CD14-positive monocyte (primary cell): ENCODE measurements at regions not wholly inside any gene's neighbourhood (a gene's known extent, or its start where the extent isn't known, plus 50 kb on each side); places are given as distances from the start of the nearest gene placed in this dataset. TPM values are rescaled to one million over a fixed set of nuclear protein-coding genes. Genes with fewer than 3 reads are reported as not detected.
"Not testable (repeated sequence)": the region's sequence is repeated elsewhere in the genome, so short reads cannot be mapped to it uniquely, and the experiment has no call there.

Source experiments
- DNase-seq, 3 donors: peaks; one replicate each; pipeline ENCODE4 v3.0.0-alpha.2; 2011 to 2022
- H2AFZ ChIP-seq: 2 replicates; pipeline ENCODE4 v1.6.0; 2012; ENCODE audit warnings: mild to moderate bottlenecking, low read depth, low read length, inconsistent platforms; ENCODE audit not compliant: insufficient read depth, poor library complexity, severe bottlenecking
- H3K27ac ChIP-seq, 2 donors: 1 replicate in 1 of 2; 2 replicates in 1 of 2; pipeline ENCODE4 v1.5.1; 2012 to 2013; ENCODE audit warnings: low read length in 2 of 2, control low read depth in 1 of 2, inconsistent platforms in 1 of 2, low read depth in 1 of 2, mild to moderate bottlenecking in 1 of 2
- H3K27me3 ChIP-seq, 2 donors: one replicate each; pipeline versions ENCODE4 v1.6.0 to v1.6.1; 2011 to 2013; ENCODE audit warnings: low read length in 2 of 2; ENCODE audit not compliant: control insufficient read depth in 2 of 2, insufficient read depth in 2 of 2
- H3K36me3 ChIP-seq, 2 donors: replicated peaks in 1 of 2; 1 replicate in 1 of 2; 2 replicates in 1 of 2; pipeline versions ENCODE4 v1.5.1 to v1.6.1; 2012 to 2013; ENCODE audit warnings: low read length in 2 of 2, control low read depth in 1 of 2, inconsistent platforms in 1 of 2, mild to moderate bottlenecking in 1 of 2; ENCODE audit not compliant: insufficient read depth in 2 of 2, control insufficient read depth in 1 of 2
- H3K4me1 ChIP-seq, 2 donors: 1 replicate in 1 of 2; 2 replicates in 1 of 2; pipeline versions ENCODE4 v1.5.1 to v1.6.1; 2012 to 2013; ENCODE audit warnings: low read length in 2 of 2, control low read depth in 1 of 2, inconsistent platforms in 1 of 2, mild to moderate bottlenecking in 1 of 2, moderate library complexity in 1 of 2; ENCODE audit not compliant: insufficient read depth in 2 of 2, control insufficient read depth in 1 of 2
- H3K4me2 ChIP-seq: replicated peaks from 2 replicates; pipeline ENCODE3; 2012; ENCODE audit warnings: low read length, moderate library complexity, mild to moderate bottlenecking; ENCODE audit not compliant: poor library complexity, severe bottlenecking; ENCODE audit errors: extremely low read depth
- H3K4me3 ChIP-seq, 3 experiments: fragments of 200-600 bp in 1 of 3; sonication (generic) in 1 of 3; replicated peaks in 1 of 3; 1 replicate in 2 of 3; 2 replicates in 1 of 3; pipeline ENCODE4 v1.5.1; 2011 to 2013; ENCODE audit warnings: low read length in 3 of 3, mild to moderate bottlenecking in 3 of 3, control low read depth in 2 of 3, low read depth in 2 of 3, inconsistent platforms in 1 of 3, moderate library complexity in 1 of 3
- H3K79me2 ChIP-seq: 2 replicates; pipeline ENCODE4 v1.6.0; 2012; ENCODE audit warnings: mild to moderate bottlenecking, control low read depth, inconsistent platforms, low read length, moderate library complexity; ENCODE audit not compliant: insufficient read depth
- H3K9ac ChIP-seq: 2 replicates; pipeline ENCODE4 v1.6.0; 2017; ENCODE audit warnings: low read length, mild to moderate bottlenecking; ENCODE audit not compliant: insufficient read depth, poor library complexity, severe bottlenecking
- H3K9me3 ChIP-seq, 2 donors: replicated peaks in 1 of 2; 1 replicate in 1 of 2; 2 replicates in 1 of 2; pipeline versions ENCODE4 v1.5.1 to v1.6.1; 2012 to 2013; ENCODE audit warnings: low read length in 2 of 2, control low read depth in 1 of 2; ENCODE audit not compliant: control insufficient read depth in 1 of 2, insufficient read depth in 1 of 2
- H4K20me1 ChIP-seq: 2 replicates; pipeline ENCODE4 v1.6.0; 2012; ENCODE audit warnings: mild to moderate bottlenecking, low read length, control low read depth, moderate library complexity; ENCODE audit not compliant: insufficient read depth
- H3K27ac Mint-ChIP-seq, 7 donors: one replicate each; pipeline ENCODE4 v1.8.0; 2020; ENCODE audit warnings: mild to moderate bottlenecking in 7 of 7, mixed read lengths in 7 of 7, moderate library complexity in 6 of 7, inconsistent platforms in 2 of 7
- H3K27me3 Mint-ChIP-seq, 3 donors: one replicate each; pipeline ENCODE4 v1.8.0; 2021 to 2022; ENCODE audit warnings: low read depth in 3 of 3, mild to moderate bottlenecking in 3 of 3, mixed read lengths in 3 of 3, moderate library complexity in 3 of 3, inconsistent platforms in 1 of 3
- H3K36me3 Mint-ChIP-seq, 2 donors: one replicate each; pipeline ENCODE4 v1.8.0; 2020; ENCODE audit warnings: mixed read lengths in 2 of 2, inconsistent platforms in 1 of 2, mild to moderate bottlenecking in 1 of 2
- H3K4me1 Mint-ChIP-seq: one replicate; pipeline ENCODE4 v1.8.0; 2020; ENCODE audit warnings: mild to moderate bottlenecking, mixed read lengths
- H3K4me3 Mint-ChIP-seq, 2 donors: one replicate each; pipeline ENCODE4 v1.8.0; 2020; ENCODE audit warnings: mild to moderate bottlenecking in 2 of 2, mixed read lengths in 2 of 2, moderate library complexity in 1 of 2
- H3K9me3 Mint-ChIP-seq, 7 donors: one replicate each; pipeline ENCODE4 v1.8.0; 2020 to 2022; ENCODE audit warnings: mixed read lengths in 7 of 7, mild to moderate bottlenecking in 6 of 7, moderate library complexity in 6 of 7, inconsistent platforms in 2 of 7
- WGBS: methylation state at CpG from one replicate; pipeline ENCODE4 v1.1.5; 2013; ENCODE audit warnings: missing lambda C conversion rate; ENCODE audit not compliant: insufficient coverage; 5-methylcytosine and 5-hydroxymethylcytosine counted together
- intact Hi-C, 2 donors: fragments of 100-400 bp; cut with micrococcal nuclease; formaldehyde crosslinking; loops; one replicate each; pipeline versions ENCODE4 v1.15.0 to v1.15.1; 2023
- small RNA-seq: library from RNA; depleted of rRNA; stranded (forward); fragments of <200 nt; gene quantifications from one replicate; pipeline ENCODE3, GENCODE V24; 2012; ENCODE audit warnings: low read depth; ENCODE audit not compliant: insufficient read length

DNA sequence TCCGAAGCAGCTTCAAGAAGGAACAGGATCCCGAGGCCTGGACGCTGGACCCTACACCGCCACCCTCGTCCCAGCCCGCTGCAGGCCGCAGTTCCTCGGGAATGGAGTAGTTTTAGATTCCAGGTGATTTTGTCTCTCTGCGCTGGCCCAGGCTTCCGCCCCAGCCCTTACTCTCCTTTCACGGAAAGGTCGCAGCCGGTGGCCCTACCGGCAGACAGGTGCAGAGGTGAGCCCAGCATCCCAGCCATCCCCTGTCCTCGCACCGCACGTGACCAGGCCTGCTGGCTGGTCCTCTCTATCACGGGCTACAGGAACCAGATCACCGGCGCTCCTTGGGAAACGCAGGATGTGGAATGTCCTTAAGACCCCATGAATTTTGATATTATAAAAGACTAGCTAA, 541.5 kb downstream of the ZNF37A start:
- H3K4me3 Mint-ChIP-seq, H3K4me1 ChIP-seq, H3K27ac ChIP-seq, H3K36me3 ChIP-seq, H3K4me2 ChIP-seq, intact Hi-C loops, H3K9ac ChIP-seq, H3K4me3 ChIP-seq, H3K27me3 Mint-ChIP-seq, H2AFZ ChIP-seq, DNase-seq, H3K9me3 ChIP-seq, H4K20me1 ChIP-seq, H3K27me3 ChIP-seq, H3K4me1 Mint-ChIP-seq, H3K36me3 Mint-ChIP-seq, H3K79me2 ChIP-seq: not testable (repeated sequence)
- Mint-ChIP-seq H3K9me3 (peaks cover 4 to 19% (median 8%) of the 10 kb centered on the region in 7 donors), H3K27ac (peak overlapping the region in 1 of 7 donors; percentile 22)
- 81% methylated on average over 10 of the region's 21 CpGs for WGBS

Small RNA genes lying in the stretch of these regions (small RNA-seq; reads per million reads assigned to genes)
- not detected for gene AL133173.2
